Spleen (tissue), 7 donors: ENCODE measurements at regions not wholly inside any gene's neighbourhood (a gene's known extent, or its start where the extent isn't known, plus 50 kb on each side); places are given as distances from the start of the nearest gene placed in this dataset.

Source experiments
- POLR2A ChIP-seq, 3 donors: fragments of 450-650 bp; IDR thresholded peaks; one replicate each; pipeline ENCODE4 v1.5.1; 2017; ENCODE audit warnings: antibody characterized with exemption in 3 of 3, mild to moderate bottlenecking in 1 of 3
- TF ChIP-seq, protein P1 (sequence below), 11 experiments: fragments of 200-600 bp in 7 of 11; fragments of 450-650 bp in 4 of 11; sonication (generic) in 4 of 11; IDR thresholded peaks in 8 of 11; conservative IDR thresholded peaks in 3 of 11; 1 replicate in 7 of 11; 2 replicates in 4 of 11; pipeline versions ENCODE4 v1.4.0 to v1.8.0; 2016 to 2021; ENCODE audit warnings: antibody characterized with exemption in 11 of 11, inconsistent platforms in 4 of 11, mild to moderate bottlenecking in 1 of 11
- donor health status: DM: no; HTN: no; CAD: no; lungs with moderate emphysema.
- donor health status: DM: no; HTN: no; CAD: no.
- donor health status: DM: no; HTN: no; CAD: no.

DNA sequence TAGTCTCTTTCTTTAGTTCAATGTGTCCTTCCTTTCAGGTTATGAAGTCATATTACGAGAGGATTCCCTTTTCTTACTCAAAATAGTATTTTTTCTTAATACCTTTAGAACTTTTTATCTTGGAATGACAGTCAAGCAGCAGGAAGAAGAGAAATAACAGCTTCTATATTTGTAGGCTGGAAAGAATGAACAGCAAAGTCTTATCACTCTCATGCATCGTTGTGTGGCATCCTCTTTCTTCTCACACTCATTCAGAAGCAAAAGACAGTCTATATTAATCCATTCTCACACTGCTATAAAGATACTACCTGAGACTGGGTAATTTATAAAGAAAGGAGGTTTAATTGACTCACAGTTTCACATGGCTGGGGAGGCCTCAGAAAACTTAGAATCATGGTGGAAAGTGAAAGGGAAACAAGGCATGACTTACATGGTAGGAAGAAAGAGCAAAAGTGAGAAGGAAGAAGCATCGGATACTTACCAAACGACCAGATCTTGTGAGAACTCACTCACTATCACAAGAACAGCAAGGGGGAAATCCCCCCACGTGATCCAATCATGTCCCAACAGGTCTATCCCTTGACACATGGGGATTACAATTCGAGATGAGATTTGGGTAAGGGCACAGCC, 1646.1 kb upstream of the CDH6 start:
- TF ChIP-seq, protein P1, sequence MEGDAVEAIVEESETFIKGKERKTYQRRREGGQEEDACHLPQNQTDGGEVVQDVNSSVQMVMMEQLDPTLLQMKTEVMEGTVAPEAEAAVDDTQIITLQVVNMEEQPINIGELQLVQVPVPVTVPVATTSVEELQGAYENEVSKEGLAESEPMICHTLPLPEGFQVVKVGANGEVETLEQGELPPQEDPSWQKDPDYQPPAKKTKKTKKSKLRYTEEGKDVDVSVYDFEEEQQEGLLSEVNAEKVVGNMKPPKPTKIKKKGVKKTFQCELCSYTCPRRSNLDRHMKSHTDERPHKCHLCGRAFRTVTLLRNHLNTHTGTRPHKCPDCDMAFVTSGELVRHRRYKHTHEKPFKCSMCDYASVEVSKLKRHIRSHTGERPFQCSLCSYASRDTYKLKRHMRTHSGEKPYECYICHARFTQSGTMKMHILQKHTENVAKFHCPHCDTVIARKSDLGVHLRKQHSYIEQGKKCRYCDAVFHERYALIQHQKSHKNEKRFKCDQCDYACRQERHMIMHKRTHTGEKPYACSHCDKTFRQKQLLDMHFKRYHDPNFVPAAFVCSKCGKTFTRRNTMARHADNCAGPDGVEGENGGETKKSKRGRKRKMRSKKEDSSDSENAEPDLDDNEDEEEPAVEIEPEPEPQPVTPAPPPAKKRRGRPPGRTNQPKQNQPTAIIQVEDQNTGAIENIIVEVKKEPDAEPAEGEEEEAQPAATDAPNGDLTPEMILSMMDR (IDR thresholded peaks at IDR 0.05 in 8 of 11, conservative IDR thresholded peaks at IDR 0.05 in 3 of 11) = no peak
- TF ChIP-seq POLR2A (IDR thresholded peaks at IDR 0.05) = no peak
